22Rv1 (cell line): ENCODE measurements at regions not wholly inside any gene's neighbourhood (a gene's known extent, or its start where the extent isn't known, plus 50 kb on each side); places are given as distances from the start of the nearest gene placed in this dataset.

ENCODE experiments used
- H3K27ac ChIP-seq: fragments of 450-650 bp; 2 replicates; pipeline ENCODE4 v1.5.1; 2017
- ZFX ChIP-seq: fragments of 450-650 bp; IDR thresholded peaks from 2 replicates; pipeline ENCODE4 v1.6.1; 2017; ENCODE audit warnings: antibody characterized with exemption, borderline replicate concordance
- TF ChIP-seq, protein P1 (sequence below): fragments of 450-650 bp; IDR thresholded peaks from 2 replicates; pipeline ENCODE4 v1.5.1; 2017; ENCODE audit warnings: mild to moderate bottlenecking

- no peak overlapping the region for H3K27ac ChIP-seq
Observed at GRCh38 chr2:79275863-79276262, 116.3 kb upstream of the REG3A start.

GRCh38 chr2:79275197-79275596 is 115.6 kb upstream of the REG3A start:
- H3K27ac ChIP-seq = no peak overlapping the region
- TF ChIP-seq, protein P1, sequence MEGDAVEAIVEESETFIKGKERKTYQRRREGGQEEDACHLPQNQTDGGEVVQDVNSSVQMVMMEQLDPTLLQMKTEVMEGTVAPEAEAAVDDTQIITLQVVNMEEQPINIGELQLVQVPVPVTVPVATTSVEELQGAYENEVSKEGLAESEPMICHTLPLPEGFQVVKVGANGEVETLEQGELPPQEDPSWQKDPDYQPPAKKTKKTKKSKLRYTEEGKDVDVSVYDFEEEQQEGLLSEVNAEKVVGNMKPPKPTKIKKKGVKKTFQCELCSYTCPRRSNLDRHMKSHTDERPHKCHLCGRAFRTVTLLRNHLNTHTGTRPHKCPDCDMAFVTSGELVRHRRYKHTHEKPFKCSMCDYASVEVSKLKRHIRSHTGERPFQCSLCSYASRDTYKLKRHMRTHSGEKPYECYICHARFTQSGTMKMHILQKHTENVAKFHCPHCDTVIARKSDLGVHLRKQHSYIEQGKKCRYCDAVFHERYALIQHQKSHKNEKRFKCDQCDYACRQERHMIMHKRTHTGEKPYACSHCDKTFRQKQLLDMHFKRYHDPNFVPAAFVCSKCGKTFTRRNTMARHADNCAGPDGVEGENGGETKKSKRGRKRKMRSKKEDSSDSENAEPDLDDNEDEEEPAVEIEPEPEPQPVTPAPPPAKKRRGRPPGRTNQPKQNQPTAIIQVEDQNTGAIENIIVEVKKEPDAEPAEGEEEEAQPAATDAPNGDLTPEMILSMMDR = peak; percentile 30
- no peak for TF ChIP-seq ZFX

More at GRCh38 chr2:79275863-79276262, 116.3 kb upstream of the REG3A start:
- TF ChIP-seq ZFX = no peak
- TF ChIP-seq, protein P1 = no peak

- TF ChIP-seq ZFX = no peak
- TF ChIP-seq, protein P1 = no peak
- no peak overlapping the region; the same call in 1 of the 2 replicates for H3K27ac ChIP-seq
Observed at GRCh38 chr2:79272616-79273015, 113.1 kb upstream of the REG3A start.

GRCh38 chr2:79271456-79271855 is 111.9 kb upstream of the REG3A start:
- TF ChIP-seq, protein P1 = no peak
- no peak for TF ChIP-seq ZFX
- no peak overlapping the region for H3K27ac ChIP-seq

- H3K27ac ChIP-seq = no peak overlapping the region
- no peak for TF ChIP-seq ZFX
- TF ChIP-seq, protein P1 = no peak
Observed at GRCh38 chr2:79260848-79261247, 101.3 kb upstream of the REG3A start.

DNA sequence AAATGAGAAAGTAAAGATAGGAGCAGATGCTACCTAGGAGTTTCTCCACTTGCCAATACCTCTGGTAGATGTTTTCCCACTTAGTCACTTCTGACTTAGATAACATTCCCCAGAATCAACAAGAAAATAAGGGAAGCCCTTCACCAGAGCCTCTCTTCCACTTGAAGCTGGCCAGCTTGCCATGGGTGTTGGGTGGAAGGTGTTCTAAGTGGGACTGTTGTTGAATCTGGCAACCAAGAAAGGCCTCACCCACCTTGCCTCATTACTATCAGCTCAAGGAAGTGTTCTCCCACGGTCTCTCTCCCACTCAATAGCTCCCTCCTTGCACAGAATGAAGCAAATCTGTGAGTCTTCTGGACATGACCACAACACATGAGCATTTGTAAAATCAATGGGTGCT is 100.4 kb upstream of the REG3A start:
- TF ChIP-seq, protein P1 = no peak
- no peak for TF ChIP-seq ZFX
- H3K27ac ChIP-seq = no peak overlapping the region

DNA sequence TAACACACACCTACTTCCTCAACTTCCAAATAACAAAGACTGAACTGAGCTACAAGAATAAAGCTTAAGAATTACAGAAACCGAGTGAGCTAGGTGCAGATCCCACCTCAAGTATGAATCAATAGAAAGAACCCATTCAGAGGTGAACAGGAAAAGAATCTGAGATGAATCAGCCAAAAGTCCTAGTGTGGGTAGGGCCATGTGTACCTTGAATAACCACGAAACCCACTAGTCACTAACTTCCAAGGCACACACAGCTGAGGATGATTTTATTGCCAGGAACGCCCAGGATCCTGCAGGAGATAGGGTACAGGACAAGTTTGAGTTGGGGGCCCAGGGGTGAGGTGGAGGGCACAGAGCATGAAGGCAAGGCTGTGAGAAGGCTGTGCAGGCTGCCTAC is 99.7 kb upstream of the REG3A start:
- H3K27ac ChIP-seq = no peak overlapping the region
- TF ChIP-seq ZFX = no peak

GRCh38 chr2:79253243-79253774 is 93.8 kb upstream of the REG3A start:
- no peak for TF ChIP-seq ZFX
- TF ChIP-seq, protein P1 = no peak
- no peak overlapping the region for H3K27ac ChIP-seq
